ENCODE measurements at regions not wholly inside any gene's neighbourhood (a gene's known extent, or its start where the extent isn't known, plus 50 kb on each side); places are given as distances from the start of the nearest gene placed in this dataset.

DNA sequence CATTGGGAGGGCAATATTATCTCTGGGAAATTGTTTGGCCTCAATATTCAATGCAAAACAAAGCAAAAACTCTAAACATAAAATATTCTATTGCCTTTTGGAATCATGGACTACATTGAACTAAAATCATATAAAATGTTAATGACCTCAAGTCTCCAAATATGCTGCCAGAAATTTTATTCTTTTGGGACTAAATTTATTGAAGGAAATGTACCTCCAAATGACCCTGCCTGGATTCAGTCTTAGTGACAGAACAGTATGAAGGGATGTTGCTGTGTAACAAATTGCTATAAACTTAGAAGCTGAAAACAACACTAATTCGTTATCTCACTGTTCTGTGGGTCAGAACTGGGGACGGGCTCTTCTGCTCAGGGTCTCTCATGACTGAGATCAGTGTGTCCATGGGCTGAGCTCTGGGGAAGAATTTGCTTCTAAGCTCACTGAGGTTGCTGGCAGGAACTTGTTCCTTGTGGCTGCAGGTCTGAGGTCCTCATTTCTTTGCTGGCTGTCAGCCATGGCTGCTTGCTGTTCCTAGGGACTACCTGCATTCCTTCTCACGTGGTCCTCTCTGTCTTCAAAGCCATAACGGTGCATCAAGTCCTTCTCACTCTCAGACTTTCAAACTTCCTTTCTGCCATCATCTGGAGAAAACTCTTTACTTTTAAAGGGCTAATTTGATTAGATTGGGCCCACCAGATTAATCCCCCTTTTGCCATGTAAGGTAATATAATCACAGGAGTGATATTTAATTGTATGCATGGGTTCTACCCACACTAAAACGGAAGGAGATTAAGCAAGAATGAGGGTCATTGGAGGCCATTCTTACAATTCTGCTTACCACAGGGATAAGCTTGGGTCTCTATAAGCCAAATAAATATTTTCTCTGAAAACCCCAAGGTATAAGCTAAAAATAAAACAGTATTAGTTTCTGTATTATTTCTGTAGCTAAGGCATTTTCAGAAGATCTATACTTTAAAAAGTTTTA is 149.0 kb downstream of the ADCYAP1 start:
- no peaks in the 10 kb centered on the region for H3K36me3 ChIP-seq
- no peaks in the 10 kb centered on the region for H3K27me3 ChIP-seq
- intact Hi-C loops (cut with DNase I; ENCODE audit: low total_unique reads) = no loop called here
- no peak for DNase-seq (ENCODE audit: low spot score in 2 of 2)
- H3K4me3 ChIP-seq = no peak overlapping the region
- peaks cover 7 to 11% of the 10 kb centered on the region in 2 donors for H3K9me3 ChIP-seq
- no peaks in the 10 kb centered on the region for H3K4me1 ChIP-seq
- TF ChIP-seq POLR2AphosphoS5 (IDR thresholded peaks at IDR 0.05) = no peak
- no peak for TF ChIP-seq POLR2A (IDR thresholded peaks at IDR 0.05)
- TF ChIP-seq, protein P1, sequence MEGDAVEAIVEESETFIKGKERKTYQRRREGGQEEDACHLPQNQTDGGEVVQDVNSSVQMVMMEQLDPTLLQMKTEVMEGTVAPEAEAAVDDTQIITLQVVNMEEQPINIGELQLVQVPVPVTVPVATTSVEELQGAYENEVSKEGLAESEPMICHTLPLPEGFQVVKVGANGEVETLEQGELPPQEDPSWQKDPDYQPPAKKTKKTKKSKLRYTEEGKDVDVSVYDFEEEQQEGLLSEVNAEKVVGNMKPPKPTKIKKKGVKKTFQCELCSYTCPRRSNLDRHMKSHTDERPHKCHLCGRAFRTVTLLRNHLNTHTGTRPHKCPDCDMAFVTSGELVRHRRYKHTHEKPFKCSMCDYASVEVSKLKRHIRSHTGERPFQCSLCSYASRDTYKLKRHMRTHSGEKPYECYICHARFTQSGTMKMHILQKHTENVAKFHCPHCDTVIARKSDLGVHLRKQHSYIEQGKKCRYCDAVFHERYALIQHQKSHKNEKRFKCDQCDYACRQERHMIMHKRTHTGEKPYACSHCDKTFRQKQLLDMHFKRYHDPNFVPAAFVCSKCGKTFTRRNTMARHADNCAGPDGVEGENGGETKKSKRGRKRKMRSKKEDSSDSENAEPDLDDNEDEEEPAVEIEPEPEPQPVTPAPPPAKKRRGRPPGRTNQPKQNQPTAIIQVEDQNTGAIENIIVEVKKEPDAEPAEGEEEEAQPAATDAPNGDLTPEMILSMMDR (IDR thresholded peaks at IDR 0.05) = no peak
- H3K27ac ChIP-seq = no peak overlapping the region

- no peaks in the 10 kb centered on the region for H3K4me1 ChIP-seq
- DNase-seq (ENCODE audit: low spot score in 2 of 2) = no peak
- H3K27ac ChIP-seq = no peak overlapping the region
- TF ChIP-seq POLR2A (IDR thresholded peaks at IDR 0.05) (no peak), POLR2AphosphoS5 (IDR thresholded peaks at IDR 0.05) (no peak)
- TF ChIP-seq, protein P1 (IDR thresholded peaks at IDR 0.05) = no peak
- intact Hi-C loops (cut with DNase I; ENCODE audit: low total_unique reads) = no loop called here
- H3K4me3 ChIP-seq = no peak overlapping the region
- no peaks in the 10 kb centered on the region for H3K36me3 ChIP-seq
- H3K27me3 ChIP-seq = no peaks in the 10 kb centered on the region
- H3K9me3 ChIP-seq = peaks cover 7 to 14% of the 10 kb centered on the region in 2 donors
Measured at GRCh38 chr18:1056404-1056803, 151.7 kb downstream of the ADCYAP1 start.

DNA sequence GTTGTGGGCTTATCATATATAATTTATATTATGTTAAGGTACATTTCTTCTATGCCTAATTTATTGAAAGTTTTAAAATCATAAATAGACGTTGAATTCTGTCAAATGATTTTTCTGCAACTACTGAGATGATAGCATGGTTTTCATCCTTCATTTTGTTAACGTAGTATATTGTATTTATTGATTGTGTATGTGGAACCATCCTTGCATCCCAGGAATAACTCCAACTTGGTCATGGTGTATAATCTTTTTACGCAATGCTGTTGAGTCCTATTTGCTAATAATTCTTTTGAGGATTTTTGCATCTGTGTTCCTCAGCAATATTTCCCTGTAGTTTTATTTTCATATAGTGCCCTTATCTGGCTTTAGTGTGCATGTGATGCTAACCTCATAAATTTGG is 152.7 kb downstream of the ADCYAP1 start:
- Histone ChIP-seq H3K27me3 (no peaks in the 10 kb centered on the region), H3K27ac (no peak overlapping the region), H3K4me3 (no peak overlapping the region), H3K4me1 (no peaks in the 10 kb centered on the region), H3K9me3 (peaks cover 7 to 14% of the 10 kb centered on the region in 2 donors), H3K36me3 (no peaks in the 10 kb centered on the region)
- intact Hi-C loops (cut with DNase I; ENCODE audit: low total_unique reads) = no loop called here
- no peak for DNase-seq (ENCODE audit: low spot score in 2 of 2)
- TF ChIP-seq, protein P1 (IDR thresholded peaks at IDR 0.05) = no peak
- TF ChIP-seq POLR2AphosphoS5 (IDR thresholded peaks at IDR 0.05) (no peak), POLR2A (IDR thresholded peaks at IDR 0.05) (no peak)

DNA sequence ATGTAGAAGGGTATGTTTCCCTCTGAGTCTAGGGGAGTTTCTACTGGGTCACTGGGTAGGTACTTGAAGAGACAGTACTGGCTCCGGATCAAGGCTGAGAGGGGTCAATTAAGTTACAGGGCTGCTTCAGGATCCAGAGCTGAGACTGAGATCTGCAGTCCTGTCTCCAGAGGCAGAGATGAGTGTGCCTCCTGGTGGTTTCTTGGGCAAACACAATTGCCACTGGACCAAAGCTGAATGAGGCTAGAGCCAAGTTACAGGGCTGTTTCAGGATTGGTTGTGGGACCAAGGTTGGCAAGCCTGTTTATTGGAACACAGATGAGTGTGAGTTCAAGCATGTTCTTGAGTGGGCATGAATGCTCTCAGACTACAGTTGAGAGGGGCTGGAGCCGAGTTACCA is 157.9 kb downstream of the ADCYAP1 start:
- TF ChIP-seq POLR2AphosphoS5 (IDR thresholded peaks at IDR 0.05) (no peak), POLR2A (IDR thresholded peaks at IDR 0.05) (no peak)
- TF ChIP-seq, protein P1 (IDR thresholded peaks at IDR 0.05) = no peak
- no peak for DNase-seq (ENCODE audit: low spot score in 2 of 2)
- no peak overlapping the region for H3K4me3 ChIP-seq
- intact Hi-C loops (cut with DNase I; ENCODE audit: low total_unique reads) = no loop called here
- no peak overlapping the region for H3K27ac ChIP-seq
- H3K27me3 ChIP-seq = no peaks in the 10 kb centered on the region
- no peaks in the 10 kb centered on the region for H3K36me3 ChIP-seq
- H3K9me3 ChIP-seq = peaks cover 0 to 5% of the 10 kb centered on the region in 2 donors
- H3K4me1 ChIP-seq = no peaks in the 10 kb centered on the region

- Histone ChIP-seq H3K4me1 (no peaks in the 10 kb centered on the region), H3K36me3 (no peaks in the 10 kb centered on the region), H3K9me3 (no peaks in the 10 kb centered on the region), H3K27me3 (no peaks in the 10 kb centered on the region), H3K4me3 (no peak overlapping the region), H3K27ac (no peak overlapping the region)
- intact Hi-C loops (cut with DNase I; ENCODE audit: low total_unique reads) = no loop called here
- TF ChIP-seq, protein P1 (IDR thresholded peaks at IDR 0.05) = no peak
- no peak for DNase-seq (ENCODE audit: low spot score in 2 of 2)
Measured at GRCh38 chr18:1075322-1075721, 170.7 kb downstream of the ADCYAP1 start.

Data from breast epithelium (tissue), 4 donors.